ENCODE measurements at regions not wholly inside any gene's neighbourhood (a gene's known extent, or its start where the extent isn't known, plus 50 kb on each side); places are given as distances from the start of the nearest gene placed in this dataset.

GRCh38 chr6:55696501-55696900, 117.5 kb upstream of the HMGCLL1 start:
- DNase-seq = no peak

DNA sequence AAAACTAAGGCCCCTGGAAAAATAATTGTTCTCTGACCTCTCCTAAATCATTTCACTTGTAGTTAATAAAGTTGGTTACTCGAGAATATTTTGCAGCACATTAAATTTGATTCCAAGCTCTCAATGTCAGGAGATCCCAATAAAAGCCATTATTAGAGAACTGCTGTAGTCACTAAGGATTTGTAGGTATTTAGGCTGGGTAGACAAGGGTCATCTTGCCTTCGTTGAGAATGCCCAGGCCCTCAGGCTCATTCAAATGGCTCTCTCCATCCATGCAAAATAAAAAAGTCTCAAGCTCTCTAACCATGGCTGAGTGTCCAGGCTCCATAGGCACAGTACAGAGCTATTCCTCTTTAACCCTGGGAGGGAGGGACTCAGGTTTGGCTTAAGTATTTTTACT, 117.0 kb upstream of the HMGCLL1 start:
- no peak for DNase-seq

GRCh38 chr6:55694759-55695158, 115.8 kb upstream of the HMGCLL1 start:
- DNase-seq = no peak

GRCh38 chr6:55694148-55694547, 115.2 kb upstream of the HMGCLL1 start:
- no peak for DNase-seq

- DNase-seq = no peak
Observed at GRCh38 chr6:55679503-55679902, 100.5 kb upstream of the HMGCLL1 start.

GRCh38 chr6:55678330-55679224, 99.6 kb upstream of the HMGCLL1 start:
- DNase-seq = peak in 1 of 2 experiments; percentile 14

GRCh38 chr6:55676736-55677135, 97.7 kb upstream of the HMGCLL1 start:
- DNase-seq = no peak

DNA sequence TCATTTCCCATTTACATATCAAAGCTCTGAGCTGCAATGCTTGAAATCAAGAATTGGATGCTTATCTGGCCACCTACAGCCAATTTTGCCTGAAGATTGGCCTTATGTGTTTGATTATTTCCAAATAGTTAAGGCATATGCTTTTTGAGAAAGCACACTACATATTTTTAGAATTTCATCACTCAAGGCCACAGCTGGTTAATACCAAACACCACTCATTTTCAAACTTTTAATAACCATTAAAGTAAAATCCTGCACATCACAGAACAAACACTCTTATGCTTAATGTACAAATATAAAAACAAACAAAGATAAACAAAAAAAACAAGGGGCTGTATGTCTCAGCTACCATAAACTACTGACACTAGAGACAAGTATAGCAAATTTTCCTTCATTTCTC, 96.9 kb upstream of the HMGCLL1 start:
- no peak for DNase-seq

DNA sequence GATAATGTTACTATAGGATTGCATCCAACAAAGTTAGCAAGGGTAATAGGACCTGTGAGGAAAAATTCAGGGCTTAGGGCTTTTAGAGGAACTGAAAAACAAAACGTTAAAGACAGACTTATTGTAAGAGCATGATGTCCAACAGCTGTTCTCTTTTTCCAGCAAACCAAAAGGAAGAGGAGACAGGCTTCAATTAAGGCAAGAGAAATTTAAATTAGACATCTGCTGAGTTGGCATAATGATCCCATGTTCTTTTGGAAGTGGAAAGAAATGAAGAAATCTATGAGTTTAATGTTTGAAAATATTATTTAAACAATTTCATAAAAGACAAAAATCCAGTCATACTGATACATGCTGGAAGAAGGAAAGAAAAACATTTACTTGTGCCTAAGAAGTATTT, 95.7 kb upstream of the HMGCLL1 start:
- DNase-seq = peak in 1 of 2 experiments; percentile 24

- DNase-seq = no peak
Observed at GRCh38 chr6:55670850-55671413, 91.9 kb upstream of the HMGCLL1 start.

- no peak for DNase-seq
Observed at GRCh38 chr6:55669028-55669427, 90.0 kb upstream of the HMGCLL1 start.

DNA sequence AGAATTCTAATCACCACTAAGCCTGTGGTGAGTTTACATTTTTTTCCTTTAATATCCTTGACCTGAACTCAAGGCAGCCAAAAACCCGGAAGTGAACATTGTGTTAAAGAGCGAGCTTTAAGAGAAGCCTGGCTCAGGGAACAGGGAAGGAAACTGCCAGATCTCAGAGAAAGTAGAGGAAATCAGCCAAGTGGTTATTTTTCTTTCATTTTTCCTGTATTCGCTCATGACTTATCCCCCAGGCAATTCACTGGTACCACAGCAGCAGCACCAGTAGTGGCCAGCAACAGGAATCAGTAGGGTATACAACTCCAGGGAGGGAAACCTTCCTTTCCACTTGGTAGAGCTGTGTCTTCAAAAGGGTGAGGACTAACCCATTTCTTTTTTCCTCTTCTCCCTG, 89.6 kb upstream of the HMGCLL1 start:
- no peak for DNase-seq

DNA sequence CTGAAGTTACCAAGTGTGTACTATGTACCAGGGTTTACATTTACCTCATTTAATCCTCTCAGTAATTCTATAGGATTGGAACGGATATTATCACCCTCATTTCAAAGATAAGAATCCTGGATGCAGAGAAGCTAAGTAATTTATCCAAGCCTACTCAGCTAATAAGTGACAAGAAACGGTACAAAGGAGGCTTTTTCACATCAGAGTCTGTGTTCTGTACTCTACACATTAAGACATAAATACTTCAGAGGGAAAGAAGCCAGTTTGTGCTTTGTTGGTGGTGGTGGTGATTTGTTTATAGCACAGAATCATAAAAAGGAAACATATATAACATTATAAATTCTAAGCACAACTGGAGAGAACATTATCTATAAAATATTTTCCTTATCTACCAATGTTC, 88.3 kb upstream of the HMGCLL1 start:
- no peak for DNase-seq

- no peak for DNase-seq
Observed at GRCh38 chr6:55666606-55667225, 87.7 kb upstream of the HMGCLL1 start.

GRCh38 chr6:55666037-55666436, 87.0 kb upstream of the HMGCLL1 start:
- no peak for DNase-seq

GRCh38 chr6:55664591-55665587, 85.9 kb upstream of the HMGCLL1 start:
- peak in 1 of 2 experiments; percentile 5 for DNase-seq

DNA sequence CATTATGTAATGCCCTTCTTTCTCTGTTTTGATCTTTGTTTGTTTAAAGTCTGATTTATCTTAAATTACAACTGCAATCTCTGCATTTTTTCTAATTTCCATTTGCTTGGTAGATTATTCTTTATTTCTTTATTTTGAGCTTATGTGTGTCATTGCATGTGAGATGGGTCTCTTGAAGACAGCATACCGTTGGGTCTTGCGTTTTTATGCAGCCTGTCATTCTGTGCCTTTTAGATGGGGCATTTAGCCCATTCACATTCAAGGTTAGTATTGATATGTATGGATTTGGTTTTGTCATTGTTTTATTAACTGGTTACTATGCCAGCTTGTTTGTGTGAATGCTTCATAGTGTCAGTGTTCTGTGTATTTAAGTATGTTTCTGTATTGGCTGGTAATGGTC, 84.9 kb upstream of the HMGCLL1 start:
- no peak for DNase-seq

DNA sequence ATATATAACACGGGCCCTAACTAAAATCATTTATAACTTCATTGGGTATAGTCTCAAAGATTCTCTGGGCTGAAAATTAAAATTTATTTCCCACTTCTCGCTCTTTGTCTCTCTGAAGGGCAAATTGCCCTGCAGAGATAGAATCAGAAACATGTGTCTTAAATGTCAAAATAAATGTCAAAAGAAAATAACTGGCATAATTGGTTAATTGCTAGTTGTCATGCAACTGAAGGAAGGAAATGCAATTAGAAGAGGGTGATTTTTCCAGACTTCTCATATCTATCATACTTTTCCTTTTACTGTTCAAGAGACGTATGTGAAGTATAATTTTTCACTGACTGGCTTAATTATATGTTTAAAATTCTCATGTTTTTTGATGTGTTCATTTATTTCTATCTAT, 80.3 kb upstream of the HMGCLL1 start:
- DNase-seq = no peak

DNA sequence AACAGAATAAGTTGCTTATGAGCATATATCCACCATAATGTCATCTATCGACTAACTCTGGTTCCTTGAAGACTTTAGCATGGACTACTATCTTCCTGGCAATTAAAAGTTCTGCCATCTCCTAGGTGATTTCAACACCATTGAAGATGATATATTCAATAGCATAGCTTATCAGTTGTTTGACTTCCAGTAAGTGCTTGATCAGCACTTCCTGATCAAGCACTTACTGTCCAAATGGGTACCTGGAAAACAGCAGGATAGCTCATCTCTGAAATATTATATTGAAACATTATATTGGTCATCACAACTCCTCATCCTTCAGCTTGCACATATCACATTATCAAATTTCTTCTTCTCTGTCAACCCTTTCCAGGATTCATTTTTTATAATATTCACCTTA, 75.5 kb upstream of the HMGCLL1 start:
- DNase-seq = no peak

DNA sequence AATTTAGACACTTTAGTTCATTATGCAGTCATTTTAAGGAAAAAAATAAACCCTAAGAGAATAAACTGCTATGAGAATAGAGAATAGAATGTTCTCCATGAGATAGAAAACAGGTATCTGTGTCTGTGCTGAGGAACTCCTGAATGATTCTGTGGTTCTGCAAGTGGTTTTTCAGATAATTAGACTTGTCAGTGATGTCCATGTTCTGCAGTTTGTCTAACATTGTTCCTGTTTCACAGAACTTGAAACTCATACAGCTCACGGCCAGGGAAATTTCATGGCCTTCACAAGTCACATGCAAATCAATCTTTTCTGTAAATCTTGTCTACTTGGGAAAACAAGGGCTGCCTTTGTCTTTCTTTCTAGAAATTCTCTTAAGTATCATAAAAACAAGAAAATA, 73.4 kb upstream of the HMGCLL1 start:
- no peak for DNase-seq

DNA sequence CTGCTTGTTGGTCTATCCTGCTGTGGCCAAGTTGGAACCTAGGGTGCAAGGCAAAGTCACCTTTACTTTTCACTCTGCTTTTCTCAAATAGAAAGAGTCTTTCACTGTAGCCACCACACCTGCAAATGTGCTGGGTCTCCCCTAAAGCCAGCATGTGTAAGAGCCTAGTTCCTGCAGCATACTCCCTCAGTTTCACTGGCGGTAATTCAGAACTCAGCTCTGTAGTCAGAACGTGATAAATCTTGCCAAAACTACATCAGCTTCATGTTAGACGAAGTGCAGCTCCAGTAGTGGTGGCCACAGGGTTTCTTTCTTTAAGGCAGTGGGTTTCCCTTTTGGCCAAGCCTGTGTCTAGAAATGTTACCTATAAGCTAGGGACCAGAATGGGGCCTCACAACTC, 72.0 kb upstream of the HMGCLL1 start:
- DNase-seq = no peak

- no peak for DNase-seq
Observed at GRCh38 chr6:55643861-55644260, 64.9 kb upstream of the HMGCLL1 start.

GRCh38 chr6:55642366-55642765, 63.4 kb upstream of the HMGCLL1 start:
- DNase-seq = no peak
